GM23338 (cell line): ENCODE measurements at regions not wholly inside any gene's neighbourhood (a gene's known extent, or its start where the extent isn't known, plus 50 kb on each side); places are given as distances from the start of the nearest gene placed in this dataset.

ENCODE experiments used
- ATAC-seq: fragments of 200-7000 bp; cut with Tn5 transposase; 3 replicates; pipeline ENCODE4 v1.9.1; 2020
- DNase-seq: peaks from one replicate; pipeline ENCODE4 v3.0.0-alpha.2; 2015; ENCODE audit warnings: low spot score
- H2AFZ ChIP-seq: fragments of 200-600 bp; sonication (generic); 2 replicates; pipeline ENCODE4 v1.8.0; 2016; ENCODE audit warnings: antibody characterized with exemption, mild to moderate bottlenecking, moderate library complexity
- H3F3A ChIP-seq: fragments of 200-600 bp; sonication (generic); replicated peaks from 2 replicates; pipeline ENCODE4 v1.8.0; 2017; ENCODE audit warnings: antibody characterized with exemption, mixed run types, low read depth
- H3K27ac ChIP-seq: fragments of 200-600 bp; sonication (generic); 2 replicates; pipeline ENCODE4 v1.6.1; 2016; ENCODE audit warnings: low read depth
- H3K27me3 ChIP-seq: fragments of 200-600 bp; sonication (generic); 2 replicates; pipeline ENCODE4 v1.8.0; 2016; ENCODE audit warnings: mild to moderate bottlenecking, mixed run types, moderate library complexity; ENCODE audit not compliant: insufficient read depth
- H3K36me3 ChIP-seq: fragments of 200-600 bp; sonication (generic); 2 replicates; pipeline ENCODE4 v1.8.0; 2016; ENCODE audit warnings: mild to moderate bottlenecking; ENCODE audit not compliant: insufficient read depth
- H3K4me1 ChIP-seq: fragments of 200-600 bp; sonication (generic); 2 replicates; pipeline ENCODE4 v1.8.0; 2016; ENCODE audit warnings: mild to moderate bottlenecking, moderate library complexity; ENCODE audit not compliant: insufficient read depth
- H3K4me2 ChIP-seq: fragments of 200-600 bp; sonication (generic); 2 replicates; pipeline ENCODE4 v1.7.1; 2017; ENCODE audit warnings: mixed run types
- H3K4me3 ChIP-seq: fragments of 200-600 bp; sonication (generic); 2 replicates; pipeline ENCODE4 v1.6.1; 2016; ENCODE audit warnings: mixed run types
- H3K79me2 ChIP-seq: fragments of 200-600 bp; sonication (generic); replicated peaks from 2 replicates; pipeline ENCODE4 v1.8.0; 2017; ENCODE audit warnings: mild to moderate bottlenecking; ENCODE audit not compliant: insufficient read depth
- H3K9me2 ChIP-seq: fragments of 200-600 bp; sonication (generic); 2 replicates; pipeline ENCODE4 v1.8.0; 2017; ENCODE audit not compliant: insufficient read depth
- H4K20me1 ChIP-seq: fragments of 200-600 bp; sonication (generic); replicated peaks from 2 replicates; pipeline ENCODE4 v1.8.0; 2017; ENCODE audit warnings: mild to moderate bottlenecking; ENCODE audit not compliant: insufficient read depth
- H3K27ac Mint-ChIP-seq: 2 replicates; pipeline ENCODE4 v1.8.0; 2020; ENCODE audit warnings: inconsistent platforms, mild to moderate bottlenecking, moderate library complexity, mixed read lengths
- H3K27me3 Mint-ChIP-seq: 3 replicates; pipeline ENCODE4 v1.8.0; 2022; ENCODE audit warnings: low read depth, mild to moderate bottlenecking, moderate library complexity, mixed read lengths, inconsistent platforms; ENCODE audit not compliant: insufficient read depth, poor library complexity
- H3K36me3 Mint-ChIP-seq: 3 replicates; pipeline ENCODE4 v1.8.0; 2021; ENCODE audit warnings: low read depth, mild to moderate bottlenecking, inconsistent platforms, moderate library complexity, mixed read lengths
- H3K4me1 Mint-ChIP-seq: 3 replicates; pipeline ENCODE4 v1.8.0; 2020; ENCODE audit warnings: mild to moderate bottlenecking, inconsistent platforms, mixed read lengths
- H3K4me3 Mint-ChIP-seq: 3 replicates; pipeline ENCODE4 v1.8.0; 2021; ENCODE audit warnings: moderate library complexity, mild to moderate bottlenecking, inconsistent platforms, mixed read lengths
- H3K9me3 Mint-ChIP-seq: 3 replicates; pipeline ENCODE4 v1.8.0; 2020; ENCODE audit warnings: moderate library complexity, mild to moderate bottlenecking, inconsistent platforms, mixed read lengths
- CREB1 ChIP-seq: fragments of 250-450 bp; sonication (Bioruptor Pico); IDR thresholded peaks from 2 replicates; pipeline ENCODE4 v1.5.0; 2020; ENCODE audit warnings: low read depth, mild to moderate bottlenecking, moderate library complexity
- CTCF ChIP-seq, 2 experiments: fragments of 200-600 bp in 1 of 2; sonication (generic) in 1 of 2; conservative IDR thresholded peaks; 2 replicates each; pipeline versions ENCODE4 v1.5.1 to v1.6.1; 2016 to 2017; ENCODE audit warnings: antibody characterized with exemption in 2 of 2, low read depth in 2 of 2, mild to moderate bottlenecking in 2 of 2, moderate library complexity in 1 of 2
- EZH2 ChIP-seq: fragments of 200-600 bp; sonication (generic); IDR thresholded peaks from one replicate; pipeline ENCODE4 v1.8.0; 2017; ENCODE audit warnings: antibody characterized with exemption, mild to moderate bottlenecking, low read depth; ENCODE audit not compliant: unreplicated experiment
- EZH2phosphoT487 ChIP-seq: fragments of 200-600 bp; sonication (generic); IDR thresholded peaks from one replicate; pipeline ENCODE4 v1.8.1; 2018; ENCODE audit warnings: antibody characterized with exemption; ENCODE audit not compliant: unreplicated experiment
- JUNB ChIP-seq: IDR thresholded peaks from one replicate; pipeline ENCODE4 v1.6.1; 2016; ENCODE audit warnings: antibody characterized with exemption; ENCODE audit not compliant: unreplicated experiment
- NANOG ChIP-seq: IDR thresholded peaks from 2 replicates; pipeline ENCODE4 v1.6.1; 2016; ENCODE audit warnings: antibody characterized with exemption, borderline replicate concordance
- POLR2AphosphoS5 ChIP-seq: IDR thresholded peaks from 2 replicates; pipeline ENCODE4 v1.6.1; 2016; ENCODE audit warnings: antibody characterized with exemption, low read depth
- STAT1 ChIP-seq: IDR thresholded peaks from one replicate; pipeline ENCODE4 v1.6.1; 2016; ENCODE audit warnings: antibody characterized with exemption; ENCODE audit not compliant: unreplicated experiment
- ZNF114 ChIP-seq: fragments of 250-450 bp; sonication (Bioruptor Pico); IDR thresholded peaks from 2 replicates; pipeline ENCODE4 v1.5.0; 2020; ENCODE audit warnings: mild to moderate bottlenecking, moderate library complexity
- ZNF331 ChIP-seq: fragments of 250-450 bp; sonication (Bioruptor Pico); IDR thresholded peaks from 2 replicates; pipeline ENCODE4 v1.5.0; 2020; ENCODE audit warnings: low read depth, mild to moderate bottlenecking, moderate library complexity
- TF ChIP-seq, protein P1 (sequence below): IDR thresholded peaks from one replicate; pipeline ENCODE4 v1.6.1; 2018; ENCODE audit warnings: antibody characterized with exemption; ENCODE audit not compliant: unreplicated experiment
- TF ChIP-seq, protein P2 (sequence below): fragments of 250-450 bp; sonication (Bioruptor Pico); IDR thresholded peaks from 2 replicates; pipeline ENCODE4 v1.5.0; 2020; ENCODE audit warnings: mild to moderate bottlenecking, moderate library complexity
- TF ChIP-seq, protein P3 (sequence below): IDR thresholded peaks from 2 replicates; pipeline ENCODE4 v1.6.1; 2016; ENCODE audit warnings: antibody characterized with exemption

- H3K4me2 ChIP-seq, result no peak overlapping the region
- H3K9me2 ChIP-seq, result peaks cover 3% of the 10 kb centered on the region; the same call in 1 of the 2 replicates
- no peaks in the 10 kb centered on the region for H4K20me1 ChIP-seq
- no peaks in the 10 kb centered on the region for H3K36me3 ChIP-seq
- no peaks in the 10 kb centered on the region for H3F3A ChIP-seq
- no peak for ATAC-seq
- H3K27me3 Mint-ChIP-seq, result no peaks in the 10 kb centered on the region
- H3K4me3 Mint-ChIP-seq, result no peak overlapping the region
- H3K4me1 Mint-ChIP-seq, result peaks cover 10% of the 10 kb centered on the region; the same call in 2 of the 3 replicates
- peaks cover 5% of the 10 kb centered on the region; the same call in 1 of the 2 replicates for H3K4me1 ChIP-seq
- no peaks in the 10 kb centered on the region for H3K36me3 Mint-ChIP-seq
- no peaks in the 10 kb centered on the region for H3K79me2 ChIP-seq
- no peaks in the 10 kb centered on the region for H3K9me3 Mint-ChIP-seq
- TF ChIP-seq STAT1, result no peak
- TF ChIP-seq, protein P1, sequence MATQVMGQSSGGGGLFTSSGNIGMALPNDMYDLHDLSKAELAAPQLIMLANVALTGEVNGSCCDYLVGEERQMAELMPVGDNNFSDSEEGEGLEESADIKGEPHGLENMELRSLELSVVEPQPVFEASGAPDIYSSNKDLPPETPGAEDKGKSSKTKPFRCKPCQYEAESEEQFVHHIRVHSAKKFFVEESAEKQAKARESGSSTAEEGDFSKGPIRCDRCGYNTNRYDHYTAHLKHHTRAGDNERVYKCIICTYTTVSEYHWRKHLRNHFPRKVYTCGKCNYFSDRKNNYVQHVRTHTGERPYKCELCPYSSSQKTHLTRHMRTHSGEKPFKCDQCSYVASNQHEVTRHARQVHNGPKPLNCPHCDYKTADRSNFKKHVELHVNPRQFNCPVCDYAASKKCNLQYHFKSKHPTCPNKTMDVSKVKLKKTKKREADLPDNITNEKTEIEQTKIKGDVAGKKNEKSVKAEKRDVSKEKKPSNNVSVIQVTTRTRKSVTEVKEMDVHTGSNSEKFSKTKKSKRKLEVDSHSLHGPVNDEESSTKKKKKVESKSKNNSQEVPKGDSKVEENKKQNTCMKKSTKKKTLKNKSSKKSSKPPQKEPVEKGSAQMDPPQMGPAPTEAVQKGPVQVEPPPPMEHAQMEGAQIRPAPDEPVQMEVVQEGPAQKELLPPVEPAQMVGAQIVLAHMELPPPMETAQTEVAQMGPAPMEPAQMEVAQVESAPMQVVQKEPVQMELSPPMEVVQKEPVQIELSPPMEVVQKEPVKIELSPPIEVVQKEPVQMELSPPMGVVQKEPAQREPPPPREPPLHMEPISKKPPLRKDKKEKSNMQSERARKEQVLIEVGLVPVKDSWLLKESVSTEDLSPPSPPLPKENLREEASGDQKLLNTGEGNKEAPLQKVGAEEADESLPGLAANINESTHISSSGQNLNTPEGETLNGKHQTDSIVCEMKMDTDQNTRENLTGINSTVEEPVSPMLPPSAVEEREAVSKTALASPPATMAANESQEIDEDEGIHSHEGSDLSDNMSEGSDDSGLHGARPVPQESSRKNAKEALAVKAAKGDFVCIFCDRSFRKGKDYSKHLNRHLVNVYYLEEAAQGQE, result no peak
- TF ChIP-seq NANOG, result no peak
- no peak for TF ChIP-seq CREB1 (CRISPR knock-in tag)
- TF ChIP-seq ZNF114 (CRISPR knock-in tag), result no peak
- TF ChIP-seq, protein P2, sequence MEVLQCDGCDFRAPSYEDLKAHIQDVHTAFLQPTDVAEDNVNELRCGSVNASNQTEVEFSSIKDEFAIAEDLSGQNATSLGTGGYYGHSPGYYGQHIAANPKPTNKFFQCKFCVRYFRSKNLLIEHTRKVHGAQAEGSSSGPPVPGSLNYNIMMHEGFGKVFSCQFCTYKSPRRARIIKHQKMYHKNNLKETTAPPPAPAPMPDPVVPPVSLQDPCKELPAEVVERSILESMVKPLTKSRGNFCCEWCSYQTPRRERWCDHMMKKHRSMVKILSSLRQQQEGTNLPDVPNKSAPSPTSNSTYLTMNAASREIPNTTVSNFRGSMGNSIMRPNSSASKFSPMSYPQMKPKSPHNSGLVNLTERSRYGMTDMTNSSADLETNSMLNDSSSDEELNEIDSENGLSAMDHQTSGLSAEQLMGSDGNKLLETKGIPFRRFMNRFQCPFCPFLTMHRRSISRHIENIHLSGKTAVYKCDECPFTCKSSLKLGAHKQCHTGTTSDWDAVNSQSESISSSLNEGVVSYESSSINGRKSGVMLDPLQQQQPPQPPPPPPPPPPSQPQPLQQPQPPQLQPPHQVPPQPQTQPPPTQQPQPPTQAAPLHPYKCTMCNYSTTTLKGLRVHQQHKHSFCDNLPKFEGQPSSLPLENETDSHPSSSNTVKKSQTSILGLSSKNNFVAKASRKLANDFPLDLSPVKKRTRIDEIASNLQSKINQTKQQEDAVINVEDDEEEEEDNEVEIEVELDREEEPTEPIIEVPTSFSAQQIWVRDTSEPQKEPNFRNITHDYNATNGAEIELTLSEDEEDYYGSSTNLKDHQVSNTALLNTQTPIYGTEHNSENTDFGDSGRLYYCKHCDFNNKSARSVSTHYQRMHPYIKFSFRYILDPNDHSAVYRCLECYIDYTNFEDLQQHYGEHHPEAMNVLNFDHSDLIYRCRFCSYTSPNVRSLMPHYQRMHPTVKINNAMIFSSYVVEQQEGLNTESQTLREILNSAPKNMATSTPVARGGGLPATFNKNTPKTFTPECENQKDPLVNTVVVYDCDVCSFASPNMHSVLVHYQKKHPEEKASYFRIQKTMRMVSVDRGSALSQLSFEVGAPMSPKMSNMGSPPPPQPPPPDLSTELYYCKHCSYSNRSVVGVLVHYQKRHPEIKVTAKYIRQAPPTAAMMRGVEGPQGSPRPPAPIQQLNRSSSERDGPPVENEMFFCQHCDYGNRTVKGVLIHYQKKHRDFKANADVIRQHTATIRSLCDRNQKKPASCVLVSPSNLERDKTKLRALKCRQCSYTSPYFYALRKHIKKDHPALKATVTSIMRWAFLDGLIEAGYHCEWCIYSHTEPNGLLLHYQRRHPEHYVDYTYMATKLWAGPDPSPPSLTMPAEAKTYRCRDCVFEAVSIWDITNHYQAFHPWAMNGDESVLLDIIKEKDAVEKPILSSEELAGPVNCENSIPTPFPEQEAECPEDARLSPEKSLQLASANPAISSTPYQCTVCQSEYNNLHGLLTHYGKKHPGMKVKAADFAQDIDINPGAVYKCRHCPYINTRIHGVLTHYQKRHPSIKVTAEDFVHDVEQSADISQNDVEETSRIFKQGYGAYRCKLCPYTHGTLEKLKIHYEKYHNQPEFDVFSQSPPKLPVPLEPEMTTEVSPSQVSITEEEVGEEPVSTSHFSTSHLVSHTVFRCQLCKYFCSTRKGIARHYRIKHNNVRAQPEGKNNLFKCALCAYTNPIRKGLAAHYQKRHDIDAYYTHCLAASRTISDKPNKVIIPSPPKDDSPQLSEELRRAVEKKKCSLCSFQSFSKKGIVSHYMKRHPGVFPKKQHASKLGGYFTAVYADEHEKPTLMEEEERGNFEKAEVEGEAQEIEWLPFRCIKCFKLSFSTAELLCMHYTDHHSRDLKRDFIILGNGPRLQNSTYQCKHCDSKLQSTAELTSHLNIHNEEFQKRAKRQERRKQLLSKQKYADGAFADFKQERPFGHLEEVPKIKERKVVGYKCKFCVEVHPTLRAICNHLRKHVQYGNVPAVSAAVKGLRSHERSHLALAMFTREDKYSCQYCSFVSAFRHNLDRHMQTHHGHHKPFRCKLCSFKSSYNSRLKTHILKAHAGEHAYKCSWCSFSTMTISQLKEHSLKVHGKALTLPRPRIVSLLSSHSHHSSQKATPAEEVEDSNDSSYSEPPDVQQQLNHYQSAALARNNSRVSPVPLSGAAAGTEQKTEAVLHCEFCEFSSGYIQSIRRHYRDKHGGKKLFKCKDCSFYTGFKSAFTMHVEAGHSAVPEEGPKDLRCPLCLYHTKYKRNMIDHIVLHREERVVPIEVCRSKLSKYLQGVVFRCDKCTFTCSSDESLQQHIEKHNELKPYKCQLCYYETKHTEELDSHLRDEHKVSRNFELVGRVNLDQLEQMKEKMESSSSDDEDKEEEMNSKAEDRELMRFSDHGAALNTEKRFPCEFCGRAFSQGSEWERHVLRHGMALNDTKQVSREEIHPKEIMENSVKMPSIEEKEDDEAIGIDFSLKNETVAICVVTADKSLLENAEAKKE (CRISPR knock-in tag), result no peak
- TF ChIP-seq ZNF331 (CRISPR knock-in tag), result no peak
- TF ChIP-seq CTCF (conservative IDR thresholded peaks at IDR 0.05; ENCODE audit: low read depth in 2 of 2), result no peak
- TF ChIP-seq, protein P3, sequence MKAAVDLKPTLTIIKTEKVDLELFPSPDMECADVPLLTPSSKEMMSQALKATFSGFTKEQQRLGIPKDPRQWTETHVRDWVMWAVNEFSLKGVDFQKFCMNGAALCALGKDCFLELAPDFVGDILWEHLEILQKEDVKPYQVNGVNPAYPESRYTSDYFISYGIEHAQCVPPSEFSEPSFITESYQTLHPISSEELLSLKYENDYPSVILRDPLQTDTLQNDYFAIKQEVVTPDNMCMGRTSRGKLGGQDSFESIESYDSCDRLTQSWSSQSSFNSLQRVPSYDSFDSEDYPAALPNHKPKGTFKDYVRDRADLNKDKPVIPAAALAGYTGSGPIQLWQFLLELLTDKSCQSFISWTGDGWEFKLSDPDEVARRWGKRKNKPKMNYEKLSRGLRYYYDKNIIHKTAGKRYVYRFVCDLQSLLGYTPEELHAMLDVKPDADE, result no peak
- TF ChIP-seq EZH2, result no peak
- no peak for TF ChIP-seq JUNB
- no peak for TF ChIP-seq EZH2phosphoT487
- TF ChIP-seq POLR2AphosphoS5, result no peak
- no peak overlapping the region for H3K27ac Mint-ChIP-seq
- no peak overlapping the region for H3K4me3 ChIP-seq
- H3K27ac ChIP-seq, result no peak overlapping the region
- peak; percentile 27 for DNase-seq
- H3K27me3 ChIP-seq, result no peaks in the 10 kb centered on the region
- no peak overlapping the region for H2AFZ ChIP-seq
Measured at GRCh38 chr6:54003316-54003715, 107.9 kb upstream of the MLIP start.
